ENCODE measurements at regions not wholly inside any gene's neighbourhood (a gene's known extent, or its start where the extent isn't known, plus 50 kb on each side); places are given as distances from the start of the nearest gene placed in this dataset.

DNA sequence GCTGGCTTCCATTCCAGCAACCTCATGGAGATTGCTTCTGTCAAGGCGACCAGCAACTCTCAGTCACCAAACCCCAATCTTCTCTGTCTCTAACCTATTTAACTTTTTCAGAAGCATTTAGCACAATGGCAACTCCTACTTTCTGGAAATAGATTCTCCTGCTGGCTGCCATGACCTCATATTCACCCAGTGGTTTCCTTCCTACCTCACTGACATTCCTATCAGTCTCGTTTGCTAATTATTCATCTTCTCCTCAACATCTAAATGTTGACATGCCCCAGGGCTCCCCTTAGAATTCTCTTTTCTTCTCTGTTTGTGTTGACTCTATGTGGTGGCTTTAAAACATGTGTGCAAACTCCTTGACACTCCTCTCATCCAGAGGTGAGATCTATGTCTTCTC is 106.7 kb downstream of the OLFM4 start:
- ChIA-PET CTCF (interaction anchor here (0.7 kb wide), 1 partner anchor 9 kb away, joined by 3 read pairs; no protein-coding TSS in a partner anchor), POLR2A (no interaction called here)
- Mint-ChIP-seq H3K4me1 (ENCODE audit: insufficient read depth, unreplicated experiment) (no peaks in the 10 kb centered on the region), H3K36me3 (ENCODE audit: insufficient read depth, unreplicated experiment) (no peaks in the 10 kb centered on the region), H3K9me3 (ENCODE audit: unreplicated experiment) (no peaks in the 10 kb centered on the region), H3K4me3 (ENCODE audit: unreplicated experiment) (no peak overlapping the region), H3K27me3 (ENCODE audit: insufficient read depth, unreplicated experiment) (peaks cover 31% of the 10 kb centered on the region), H3K27ac (ENCODE audit: low read depth, unreplicated experiment) (no peak overlapping the region)
- intact Hi-C loops (cut with micrococcal nuclease), result no loop called here
- BruUV-seq (replicated peaks), result no TSS peak
- TF ChIP-seq, protein P1, sequence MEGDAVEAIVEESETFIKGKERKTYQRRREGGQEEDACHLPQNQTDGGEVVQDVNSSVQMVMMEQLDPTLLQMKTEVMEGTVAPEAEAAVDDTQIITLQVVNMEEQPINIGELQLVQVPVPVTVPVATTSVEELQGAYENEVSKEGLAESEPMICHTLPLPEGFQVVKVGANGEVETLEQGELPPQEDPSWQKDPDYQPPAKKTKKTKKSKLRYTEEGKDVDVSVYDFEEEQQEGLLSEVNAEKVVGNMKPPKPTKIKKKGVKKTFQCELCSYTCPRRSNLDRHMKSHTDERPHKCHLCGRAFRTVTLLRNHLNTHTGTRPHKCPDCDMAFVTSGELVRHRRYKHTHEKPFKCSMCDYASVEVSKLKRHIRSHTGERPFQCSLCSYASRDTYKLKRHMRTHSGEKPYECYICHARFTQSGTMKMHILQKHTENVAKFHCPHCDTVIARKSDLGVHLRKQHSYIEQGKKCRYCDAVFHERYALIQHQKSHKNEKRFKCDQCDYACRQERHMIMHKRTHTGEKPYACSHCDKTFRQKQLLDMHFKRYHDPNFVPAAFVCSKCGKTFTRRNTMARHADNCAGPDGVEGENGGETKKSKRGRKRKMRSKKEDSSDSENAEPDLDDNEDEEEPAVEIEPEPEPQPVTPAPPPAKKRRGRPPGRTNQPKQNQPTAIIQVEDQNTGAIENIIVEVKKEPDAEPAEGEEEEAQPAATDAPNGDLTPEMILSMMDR (IDR thresholded peaks at IDR 0.05; ENCODE audit: unreplicated experiment), result no peak
- DNase-seq (ENCODE audit: unreplicated experiment), result no peak

DNA sequence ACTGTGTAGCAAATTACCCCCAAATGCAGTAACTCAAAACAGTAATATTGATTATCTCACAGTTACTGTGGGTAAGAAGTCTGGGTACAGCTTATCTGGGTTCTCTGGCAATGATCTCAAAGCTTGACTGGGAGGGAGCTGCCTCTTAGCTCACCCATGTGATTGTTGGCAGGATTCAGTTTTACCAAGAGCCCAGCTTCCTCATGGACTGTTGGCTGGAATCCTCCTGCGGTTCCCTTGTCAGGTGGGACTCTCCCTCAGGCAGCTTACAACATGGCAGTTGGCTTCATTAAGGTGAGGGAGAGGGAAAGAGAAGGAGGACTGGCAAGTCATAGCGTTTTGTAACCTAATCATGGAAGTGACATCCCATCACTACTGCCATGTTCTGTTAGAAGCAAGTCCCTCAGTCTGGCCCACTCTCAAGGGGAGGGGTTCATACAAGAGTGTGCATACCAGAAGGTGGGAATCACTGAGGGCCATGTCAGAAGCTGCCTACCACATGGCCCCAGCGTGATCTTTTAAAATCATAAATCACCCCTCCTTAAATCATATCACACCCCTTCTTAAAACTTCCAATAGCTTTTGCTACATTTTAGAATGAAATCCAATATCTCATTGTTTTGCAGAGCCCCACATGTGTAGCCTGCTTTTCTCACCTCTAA is 108.1 kb downstream of the OLFM4 start:
- no peaks in the 10 kb centered on the region for H3K36me3 Mint-ChIP-seq (ENCODE audit: insufficient read depth, unreplicated experiment)
- ChIA-PET POLR2A (interaction anchor here (0.6 kb wide), 1 partner anchor 136 kb away, joined by 3 read pairs; no protein-coding TSS in a partner anchor), CTCF (interaction anchor here (0.6 kb wide), 1 partner anchor 505 kb away, joined by 3 read pairs; no protein-coding TSS in a partner anchor)
- TF ChIP-seq, protein P1 (IDR thresholded peaks at IDR 0.05; ENCODE audit: unreplicated experiment), result no peak
- BruUV-seq (replicated peaks), result no TSS peak
- DNase-seq (ENCODE audit: unreplicated experiment), result peak; percentile 61
- intact Hi-C loops (cut with micrococcal nuclease), result no loop called here
- H3K27ac Mint-ChIP-seq (ENCODE audit: low read depth, unreplicated experiment), result no peak overlapping the region
- no peaks in the 10 kb centered on the region for H3K4me1 Mint-ChIP-seq (ENCODE audit: insufficient read depth, unreplicated experiment)
- peaks cover 18% of the 10 kb centered on the region for H3K27me3 Mint-ChIP-seq (ENCODE audit: insufficient read depth, unreplicated experiment)
- H3K4me3 Mint-ChIP-seq (ENCODE audit: unreplicated experiment), result no peak overlapping the region
- no peaks in the 10 kb centered on the region for H3K9me3 Mint-ChIP-seq (ENCODE audit: unreplicated experiment)

DNA sequence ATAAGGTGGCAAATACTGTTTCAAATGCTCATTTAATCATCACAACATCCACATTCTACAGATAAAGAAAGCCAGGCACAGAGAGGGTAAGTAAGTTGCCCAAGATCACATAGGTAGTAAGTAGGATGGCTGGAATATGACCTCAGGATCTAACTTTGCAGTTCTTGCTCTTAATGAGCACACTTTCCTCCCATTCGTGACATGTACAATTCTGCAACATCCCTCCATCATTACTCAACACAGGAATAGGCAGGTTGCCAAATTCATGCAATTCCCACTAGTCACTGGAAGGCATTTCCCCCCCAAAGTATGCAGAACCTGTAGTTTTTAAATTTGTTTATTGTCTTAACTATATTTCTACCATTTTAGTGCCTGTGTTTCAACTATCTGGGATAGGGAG is 109.2 kb downstream of the OLFM4 start:
- H3K27me3 Mint-ChIP-seq (ENCODE audit: insufficient read depth, unreplicated experiment), result peaks cover 7% of the 10 kb centered on the region
- no peak overlapping the region for H3K27ac Mint-ChIP-seq (ENCODE audit: low read depth, unreplicated experiment)
- H3K4me3 Mint-ChIP-seq (ENCODE audit: unreplicated experiment), result no peak overlapping the region
- ChIA-PET CTCF (interaction anchor here (0.6 to 1.5 kb wide), 4 partner anchors 14 to 320 kb away, joined by 3 to 4 read pairs (median 4); no protein-coding TSS in a partner anchor), POLR2A (no interaction called here)
- no peaks in the 10 kb centered on the region for H3K36me3 Mint-ChIP-seq (ENCODE audit: insufficient read depth, unreplicated experiment)
- H3K9me3 Mint-ChIP-seq (ENCODE audit: unreplicated experiment), result no peaks in the 10 kb centered on the region
- BruUV-seq (replicated peaks), result no TSS peak
- peak; percentile 97 for DNase-seq (ENCODE audit: unreplicated experiment)
- TF ChIP-seq, protein P1 (IDR thresholded peaks at IDR 0.05; ENCODE audit: unreplicated experiment), result no peak
- intact Hi-C loops (cut with micrococcal nuclease), result no loop called here
- H3K4me1 Mint-ChIP-seq (ENCODE audit: insufficient read depth, unreplicated experiment), result no peaks in the 10 kb centered on the region

DNA sequence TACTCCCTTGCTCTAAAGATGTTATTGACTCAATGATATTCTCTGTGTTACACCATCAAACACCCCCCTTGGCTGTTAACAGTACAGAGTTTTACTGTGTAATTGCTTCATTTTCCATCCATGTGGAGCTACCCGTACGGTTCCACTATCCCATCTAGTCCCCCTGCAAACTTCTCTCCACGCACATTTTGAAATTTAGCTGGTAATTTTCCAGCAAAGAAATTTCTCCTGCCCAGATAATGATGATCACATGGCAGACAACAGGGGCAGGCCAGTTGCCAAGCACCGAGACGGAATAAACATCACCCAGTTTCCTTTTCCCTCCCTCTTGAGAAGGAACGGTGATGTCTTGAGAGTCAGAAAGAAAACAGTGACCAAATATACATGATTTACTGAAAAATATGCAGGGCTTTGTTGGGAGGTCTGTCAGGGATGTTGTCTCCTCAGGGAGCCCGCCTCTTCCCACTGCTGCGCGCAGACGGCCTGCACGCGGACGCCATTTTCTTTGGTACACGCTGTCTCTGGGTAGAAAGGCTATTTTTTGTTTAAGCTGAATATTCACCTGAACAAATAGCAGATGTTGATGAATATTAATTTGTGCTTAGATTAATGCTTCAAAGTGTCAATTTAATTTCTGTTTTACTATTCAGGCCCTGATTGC is 109.9 kb downstream of the OLFM4 start:
- POLR2A ChIA-PET, result no interaction called here
- no TSS peak for BruUV-seq (replicated peaks)
- TF ChIP-seq, protein P1 (IDR thresholded peaks at IDR 0.05; ENCODE audit: unreplicated experiment), result no peak

More for the DNA sequence above, 109.9 kb downstream of the OLFM4 start:
- Mint-ChIP-seq H3K4me1 (ENCODE audit: insufficient read depth, unreplicated experiment) (no peaks in the 10 kb centered on the region), H3K27ac (ENCODE audit: low read depth, unreplicated experiment) (no peak overlapping the region), H3K36me3 (ENCODE audit: insufficient read depth, unreplicated experiment) (no peaks in the 10 kb centered on the region), H3K27me3 (ENCODE audit: insufficient read depth, unreplicated experiment) (no peaks in the 10 kb centered on the region), H3K4me3 (ENCODE audit: unreplicated experiment) (no peak overlapping the region), H3K9me3 (ENCODE audit: unreplicated experiment) (no peaks in the 10 kb centered on the region)
- intact Hi-C loops (cut with micrococcal nuclease), result no loop called here
- CTCF ChIA-PET, result interaction anchor here (0.6 to 1.5 kb wide), 4 partner anchors 13 to 320 kb away, joined by 3 to 4 read pairs (median 4); no protein-coding TSS in a partner anchor
- peak; percentile 62 for DNase-seq (ENCODE audit: unreplicated experiment)

All from MCF 10A (cell line).